ENCODE measurements at regions not wholly inside any gene's neighbourhood (a gene's known extent, or its start where the extent isn't known, plus 50 kb on each side); places are given as distances from the start of the nearest gene placed in this dataset.

DNA sequence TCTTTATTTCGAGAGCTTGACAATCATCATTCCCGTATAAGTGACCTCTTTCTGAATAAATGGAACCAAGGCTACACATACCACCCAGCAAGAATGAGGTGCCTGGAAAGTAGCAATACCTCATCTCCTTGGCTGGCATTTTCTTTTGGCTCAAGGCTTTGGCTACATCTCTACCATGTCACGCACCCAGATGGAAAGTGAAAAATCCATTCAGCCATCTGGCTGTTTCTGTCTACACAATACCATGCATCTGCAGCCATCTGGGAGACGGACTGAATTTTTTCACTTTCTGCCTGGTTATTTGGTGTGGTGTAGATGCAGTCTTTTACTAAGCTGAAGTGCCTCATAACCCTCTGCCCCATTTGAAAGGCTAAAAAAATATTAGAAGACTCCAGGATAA is 566.9 kb downstream of the BCL11A start:
- TF ChIP-seq, protein P1, sequence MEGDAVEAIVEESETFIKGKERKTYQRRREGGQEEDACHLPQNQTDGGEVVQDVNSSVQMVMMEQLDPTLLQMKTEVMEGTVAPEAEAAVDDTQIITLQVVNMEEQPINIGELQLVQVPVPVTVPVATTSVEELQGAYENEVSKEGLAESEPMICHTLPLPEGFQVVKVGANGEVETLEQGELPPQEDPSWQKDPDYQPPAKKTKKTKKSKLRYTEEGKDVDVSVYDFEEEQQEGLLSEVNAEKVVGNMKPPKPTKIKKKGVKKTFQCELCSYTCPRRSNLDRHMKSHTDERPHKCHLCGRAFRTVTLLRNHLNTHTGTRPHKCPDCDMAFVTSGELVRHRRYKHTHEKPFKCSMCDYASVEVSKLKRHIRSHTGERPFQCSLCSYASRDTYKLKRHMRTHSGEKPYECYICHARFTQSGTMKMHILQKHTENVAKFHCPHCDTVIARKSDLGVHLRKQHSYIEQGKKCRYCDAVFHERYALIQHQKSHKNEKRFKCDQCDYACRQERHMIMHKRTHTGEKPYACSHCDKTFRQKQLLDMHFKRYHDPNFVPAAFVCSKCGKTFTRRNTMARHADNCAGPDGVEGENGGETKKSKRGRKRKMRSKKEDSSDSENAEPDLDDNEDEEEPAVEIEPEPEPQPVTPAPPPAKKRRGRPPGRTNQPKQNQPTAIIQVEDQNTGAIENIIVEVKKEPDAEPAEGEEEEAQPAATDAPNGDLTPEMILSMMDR (IDR thresholded peaks at IDR 0.05; ENCODE audit: low read length): no peak
- TF ChIP-seq EZH2 (optimal IDR thresholded peaks at IDR 0.05; ENCODE audit: low read depth, low read length): no peak
- no peak for TF ChIP-seq EZH2phosphoT487 (IDR thresholded peaks at IDR 0.05; ENCODE audit: low read length)

Data from MM.1S (cell line).